Fibroblast of the aortic adventitia (primary cell): ENCODE measurements at regions not wholly inside any gene's neighbourhood (a gene's known extent, or its start where the extent isn't known, plus 50 kb on each side); places are given as distances from the start of the nearest gene placed in this dataset.
A peak's percentile ranks its signal among the peaks of the same experiment; 100 is the strongest.

Experiments
- DNase-seq: peaks from one replicate; pipeline ENCODE4 v3.0.0-alpha.2; 2010; ENCODE audit warnings: low read depth
- H3K4me3 ChIP-seq: 2 replicates; pipeline ENCODE4 v1.5.1; 2011; ENCODE audit warnings: low read depth, mild to moderate bottlenecking, control low read depth, low read length, moderate library complexity
- TF ChIP-seq, protein P1 (sequence below): IDR thresholded peaks from 2 replicates; pipeline ENCODE4 v1.5.1; 2011; ENCODE audit warnings: mild to moderate bottlenecking, low read length, control low read depth, inconsistent platforms; ENCODE audit not compliant: insufficient read depth

DNA sequence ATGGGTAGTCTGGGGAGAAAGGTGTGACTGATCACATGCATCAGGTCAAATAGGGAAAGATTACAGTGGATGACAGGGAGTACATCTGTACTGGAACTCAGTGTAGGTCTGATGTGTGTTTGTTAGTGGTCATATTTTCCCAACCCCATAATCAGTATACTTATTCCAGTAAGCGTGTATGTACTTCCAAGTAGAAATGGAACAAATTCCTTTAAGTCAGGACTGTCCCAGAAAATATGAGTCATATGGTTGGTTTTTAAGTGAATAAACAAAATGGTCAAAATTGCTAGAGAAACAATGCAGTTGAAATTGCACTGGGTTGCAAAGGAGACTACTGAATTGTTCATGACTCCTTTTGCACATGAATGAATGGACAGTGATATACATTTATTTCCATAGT is 118.8 kb upstream of the MYO3A start:
- TF ChIP-seq, protein P1, sequence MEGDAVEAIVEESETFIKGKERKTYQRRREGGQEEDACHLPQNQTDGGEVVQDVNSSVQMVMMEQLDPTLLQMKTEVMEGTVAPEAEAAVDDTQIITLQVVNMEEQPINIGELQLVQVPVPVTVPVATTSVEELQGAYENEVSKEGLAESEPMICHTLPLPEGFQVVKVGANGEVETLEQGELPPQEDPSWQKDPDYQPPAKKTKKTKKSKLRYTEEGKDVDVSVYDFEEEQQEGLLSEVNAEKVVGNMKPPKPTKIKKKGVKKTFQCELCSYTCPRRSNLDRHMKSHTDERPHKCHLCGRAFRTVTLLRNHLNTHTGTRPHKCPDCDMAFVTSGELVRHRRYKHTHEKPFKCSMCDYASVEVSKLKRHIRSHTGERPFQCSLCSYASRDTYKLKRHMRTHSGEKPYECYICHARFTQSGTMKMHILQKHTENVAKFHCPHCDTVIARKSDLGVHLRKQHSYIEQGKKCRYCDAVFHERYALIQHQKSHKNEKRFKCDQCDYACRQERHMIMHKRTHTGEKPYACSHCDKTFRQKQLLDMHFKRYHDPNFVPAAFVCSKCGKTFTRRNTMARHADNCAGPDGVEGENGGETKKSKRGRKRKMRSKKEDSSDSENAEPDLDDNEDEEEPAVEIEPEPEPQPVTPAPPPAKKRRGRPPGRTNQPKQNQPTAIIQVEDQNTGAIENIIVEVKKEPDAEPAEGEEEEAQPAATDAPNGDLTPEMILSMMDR: no peak
- no peak overlapping the region for H3K4me3 ChIP-seq
- DNase-seq: peak; percentile 41

DNA sequence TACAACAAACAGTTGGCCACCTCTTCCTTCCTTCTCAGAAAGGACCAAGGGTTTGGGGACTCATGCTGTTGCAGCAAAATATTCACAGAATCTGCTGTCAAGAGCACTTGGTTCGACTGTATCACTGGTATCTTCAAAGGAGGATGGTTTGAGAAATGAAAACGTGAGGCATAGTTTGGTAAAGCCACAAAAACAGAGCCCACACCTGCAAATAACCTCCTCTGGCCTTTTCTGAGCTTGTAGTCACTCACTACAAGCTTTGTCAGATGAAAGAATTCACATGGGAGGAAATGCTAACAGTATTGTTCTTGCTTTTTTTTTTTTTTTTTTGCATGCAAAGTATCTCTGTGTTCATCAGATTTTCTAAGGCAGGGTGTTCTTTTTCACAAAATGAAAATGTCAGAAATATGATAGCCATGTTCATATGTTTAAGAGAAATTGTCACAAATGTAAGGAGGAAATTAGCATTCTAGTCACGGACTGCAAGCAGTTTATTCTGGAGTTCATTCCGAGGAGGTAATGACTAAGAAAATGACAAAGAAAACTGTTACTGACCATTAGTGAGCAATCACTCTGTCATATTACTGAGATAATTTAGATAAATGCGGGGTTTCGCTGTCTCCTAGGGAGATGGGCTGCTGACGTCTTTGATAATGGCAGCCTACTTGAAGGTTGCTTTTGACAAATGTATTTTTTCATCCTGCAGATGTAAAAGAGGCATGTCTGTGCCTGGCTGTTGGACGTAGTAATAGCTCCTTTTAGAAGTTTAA is 117.8 kb upstream of the MYO3A start:
- TF ChIP-seq, protein P1: no peak
- DNase-seq: peak; percentile 12

DNA sequence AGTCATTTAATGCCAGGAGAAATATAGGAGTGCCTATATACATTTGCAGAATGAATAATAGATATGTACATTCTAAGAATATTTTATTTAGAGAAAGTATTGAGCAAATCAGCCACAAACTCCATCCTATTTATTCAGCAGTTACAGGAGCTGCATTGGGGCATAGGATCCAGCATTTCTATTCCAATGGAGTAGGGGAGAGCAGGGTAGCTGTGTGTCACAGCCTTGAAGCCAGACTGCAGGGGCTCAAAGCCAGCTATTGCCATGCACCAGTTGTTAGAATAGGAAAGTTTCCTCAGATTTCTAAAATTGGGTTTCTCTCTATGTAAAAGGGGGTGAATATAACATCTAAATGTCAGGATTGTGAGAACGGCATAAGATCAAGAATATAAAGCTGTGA is 116.8 kb upstream of the MYO3A start:
- no peak overlapping the region for H3K4me3 ChIP-seq
- TF ChIP-seq, protein P1: no peak
- no peak for DNase-seq

More for the DNA sequence above, 117.8 kb upstream of the MYO3A start:
- H3K4me3 ChIP-seq: no peak overlapping the region

DNA sequence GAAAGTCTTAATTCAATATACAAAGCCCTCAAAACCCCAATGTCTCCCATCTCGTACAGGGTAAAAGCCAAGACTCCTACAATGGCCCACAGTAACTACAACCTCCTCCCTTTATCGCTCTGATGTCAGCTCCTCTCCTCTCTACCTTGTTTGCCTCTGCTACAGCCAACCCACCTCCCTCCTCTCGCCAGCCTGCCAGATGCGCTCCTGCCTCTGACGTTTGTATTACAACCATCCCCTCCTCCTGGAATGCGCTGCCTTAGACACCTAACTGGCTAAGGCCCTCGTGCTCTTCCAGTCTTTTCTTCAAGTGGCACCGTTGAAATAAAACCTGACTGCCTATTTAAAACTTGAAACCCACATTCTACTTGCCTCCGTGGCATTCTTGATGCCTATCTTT is 115.3 kb upstream of the MYO3A start:
- no peak overlapping the region for H3K4me3 ChIP-seq
- DNase-seq: no peak
- TF ChIP-seq, protein P1: no peak

DNA sequence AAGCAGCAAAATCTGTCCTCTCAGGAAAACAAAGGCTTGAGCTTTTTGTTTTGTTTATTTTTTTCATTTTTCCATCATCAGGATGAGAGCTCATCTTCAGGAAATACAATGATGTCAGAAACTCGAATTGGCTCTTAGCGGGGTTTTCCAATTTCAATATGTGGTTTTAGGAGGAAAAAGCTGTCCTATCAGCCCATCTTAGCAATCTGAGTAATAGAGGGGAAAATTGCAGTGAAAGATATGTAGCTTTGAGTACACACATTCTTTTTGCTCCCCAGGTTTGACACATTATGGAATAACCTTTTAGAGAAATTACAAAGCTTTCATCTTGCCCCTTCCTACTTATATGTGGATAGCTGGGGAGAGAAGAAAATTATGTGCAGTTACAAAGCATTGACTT is 113.6 kb upstream of the MYO3A start:
- no peak for DNase-seq
- H3K4me3 ChIP-seq: no peak overlapping the region
- TF ChIP-seq, protein P1: no peak

DNA sequence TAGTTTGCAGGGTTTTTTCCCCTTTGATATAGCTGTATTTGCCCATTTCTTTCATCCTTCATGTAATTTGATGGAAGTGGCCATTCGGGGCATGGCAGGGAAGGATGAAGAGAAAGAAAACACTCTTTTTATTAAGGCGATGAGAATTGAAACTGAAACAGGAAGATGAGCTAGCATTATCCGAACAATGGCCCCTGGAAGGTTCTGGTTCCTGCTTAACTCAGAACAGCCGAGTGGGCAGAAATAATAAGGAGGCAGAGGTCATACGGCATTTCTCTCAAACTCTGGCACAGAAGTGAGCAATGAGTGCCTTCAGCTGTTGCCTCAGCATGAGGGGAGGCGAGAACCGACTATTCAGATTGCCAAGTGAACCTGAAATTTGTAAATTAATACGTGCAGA is 113.2 kb upstream of the MYO3A start:
- TF ChIP-seq, protein P1: no peak
- no peak overlapping the region for H3K4me3 ChIP-seq
- no peak for DNase-seq

DNA sequence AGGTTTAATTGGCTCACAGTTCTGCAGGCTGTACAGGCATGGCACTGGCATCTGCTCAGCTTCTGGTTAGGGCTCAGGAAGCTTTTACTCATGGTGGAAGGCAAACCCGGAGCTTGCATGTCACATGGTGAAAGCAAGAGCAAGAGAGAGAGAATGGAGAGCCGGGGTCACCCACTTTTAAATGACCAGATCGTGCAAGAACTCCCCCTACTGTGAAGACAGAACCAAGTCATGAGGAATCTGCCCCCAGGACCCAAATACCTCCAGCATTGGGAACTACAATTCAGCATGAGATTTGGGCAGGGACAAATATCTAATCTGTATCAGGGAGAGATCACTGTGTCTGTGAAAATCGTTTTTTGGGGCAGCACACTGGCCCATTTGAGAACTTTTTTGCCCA is 110.0 kb upstream of the MYO3A start:
- TF ChIP-seq, protein P1: no peak
- no peak overlapping the region for H3K4me3 ChIP-seq
- DNase-seq: no peak
